AG10803 (cell line): ENCODE measurements at regions not wholly inside any gene's neighbourhood (a gene's known extent, or its start where the extent isn't known, plus 50 kb on each side); places are given as distances from the start of the nearest gene placed in this dataset.

Source experiments
- DNase-seq: peaks from one replicate; pipeline ENCODE4 v3.0.0; 2010; ENCODE audit warnings: low read depth
- H3K4me3 ChIP-seq: 2 replicates; pipeline ENCODE4 v1.5.1; 2011; ENCODE audit warnings: mild to moderate bottlenecking, low read length, control low read depth
- TF ChIP-seq, protein P1 (sequence below): conservative IDR thresholded peaks from 2 replicates; pipeline ENCODE4 v1.5.1; 2011; ENCODE audit warnings: mild to moderate bottlenecking, low read length, control low read depth, inconsistent platforms

DNA sequence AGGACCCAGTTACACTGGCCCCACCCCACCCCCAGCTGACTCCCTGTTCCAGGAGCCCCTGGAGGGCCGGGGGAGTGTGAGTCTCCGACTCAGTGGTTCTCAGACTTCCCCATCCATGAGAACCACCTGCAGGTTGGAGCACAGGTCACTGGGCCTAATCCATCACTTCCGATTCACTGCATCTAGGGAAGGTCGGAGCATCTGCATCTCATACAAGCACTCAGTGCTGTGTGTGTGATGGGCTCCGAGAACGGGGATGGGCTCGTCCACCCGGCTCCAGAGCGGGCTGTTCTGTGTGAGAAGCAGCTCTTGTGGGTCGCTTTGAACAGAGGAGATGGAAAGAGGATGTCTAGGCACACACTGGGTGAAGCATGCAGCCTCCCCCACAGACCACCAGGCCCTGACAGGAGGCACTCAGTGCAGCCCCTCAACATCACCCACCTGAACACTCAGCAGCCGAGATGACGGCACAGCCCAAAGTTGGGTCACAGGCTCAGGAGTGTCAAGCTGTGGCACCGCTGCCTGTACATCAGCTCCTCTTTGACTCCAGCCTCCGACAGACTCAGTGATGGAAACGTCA lies 541.4 kb downstream of the BRD1 start:
- TF ChIP-seq, protein P1, sequence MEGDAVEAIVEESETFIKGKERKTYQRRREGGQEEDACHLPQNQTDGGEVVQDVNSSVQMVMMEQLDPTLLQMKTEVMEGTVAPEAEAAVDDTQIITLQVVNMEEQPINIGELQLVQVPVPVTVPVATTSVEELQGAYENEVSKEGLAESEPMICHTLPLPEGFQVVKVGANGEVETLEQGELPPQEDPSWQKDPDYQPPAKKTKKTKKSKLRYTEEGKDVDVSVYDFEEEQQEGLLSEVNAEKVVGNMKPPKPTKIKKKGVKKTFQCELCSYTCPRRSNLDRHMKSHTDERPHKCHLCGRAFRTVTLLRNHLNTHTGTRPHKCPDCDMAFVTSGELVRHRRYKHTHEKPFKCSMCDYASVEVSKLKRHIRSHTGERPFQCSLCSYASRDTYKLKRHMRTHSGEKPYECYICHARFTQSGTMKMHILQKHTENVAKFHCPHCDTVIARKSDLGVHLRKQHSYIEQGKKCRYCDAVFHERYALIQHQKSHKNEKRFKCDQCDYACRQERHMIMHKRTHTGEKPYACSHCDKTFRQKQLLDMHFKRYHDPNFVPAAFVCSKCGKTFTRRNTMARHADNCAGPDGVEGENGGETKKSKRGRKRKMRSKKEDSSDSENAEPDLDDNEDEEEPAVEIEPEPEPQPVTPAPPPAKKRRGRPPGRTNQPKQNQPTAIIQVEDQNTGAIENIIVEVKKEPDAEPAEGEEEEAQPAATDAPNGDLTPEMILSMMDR = no peak
- DNase-seq = no peak
- H3K4me3 ChIP-seq = no peak overlapping the region

- no peak overlapping the region for H3K4me3 ChIP-seq
- TF ChIP-seq, protein P1 = no peak
- DNase-seq = no peak
Measured at GRCh38 chr22:49284931-49285330, 542.7 kb downstream of the BRD1 start.

DNA sequence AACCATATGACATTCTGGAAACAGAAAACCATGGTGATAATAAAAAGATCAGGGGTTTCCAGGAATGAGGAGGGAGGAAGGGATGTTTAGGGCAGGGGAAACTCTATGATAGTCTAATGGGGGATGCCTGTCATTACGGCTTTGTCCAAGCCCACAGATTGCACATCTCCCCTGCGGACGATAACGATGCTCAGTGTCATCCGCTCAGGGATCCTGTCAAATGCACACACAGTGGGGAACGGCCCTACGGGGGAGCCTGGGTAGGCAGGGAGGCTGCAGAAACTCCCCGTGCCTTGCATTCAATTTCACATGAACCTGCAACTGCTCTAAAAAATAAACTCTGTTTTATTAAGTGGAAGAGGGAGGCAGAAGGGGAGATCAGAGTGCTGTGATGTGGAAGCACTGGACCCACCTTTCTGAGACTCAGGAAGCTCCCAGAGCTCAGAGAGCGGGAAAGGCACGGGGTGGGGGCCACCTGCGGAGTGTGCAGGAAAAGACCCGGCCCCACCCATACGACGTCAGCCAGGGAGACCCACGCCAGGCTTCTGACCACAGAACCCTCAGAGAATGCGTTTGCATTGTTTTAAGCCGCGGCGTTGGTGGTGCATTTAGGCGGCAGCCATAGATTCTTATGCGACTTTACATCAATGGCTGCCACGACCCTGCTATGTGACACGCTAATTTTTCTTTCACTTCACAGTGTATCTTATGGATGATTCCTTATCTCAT lies 543.5 kb downstream of the BRD1 start:
- no peak for DNase-seq
- TF ChIP-seq, protein P1 = no peak
- no peak overlapping the region for H3K4me3 ChIP-seq

GRCh38 chr22:49282596-49282995 lies 545.1 kb downstream of the BRD1 start:
- TF ChIP-seq, protein P1 = no peak
- DNase-seq = no peak
- H3K4me3 ChIP-seq = no peak overlapping the region

DNA sequence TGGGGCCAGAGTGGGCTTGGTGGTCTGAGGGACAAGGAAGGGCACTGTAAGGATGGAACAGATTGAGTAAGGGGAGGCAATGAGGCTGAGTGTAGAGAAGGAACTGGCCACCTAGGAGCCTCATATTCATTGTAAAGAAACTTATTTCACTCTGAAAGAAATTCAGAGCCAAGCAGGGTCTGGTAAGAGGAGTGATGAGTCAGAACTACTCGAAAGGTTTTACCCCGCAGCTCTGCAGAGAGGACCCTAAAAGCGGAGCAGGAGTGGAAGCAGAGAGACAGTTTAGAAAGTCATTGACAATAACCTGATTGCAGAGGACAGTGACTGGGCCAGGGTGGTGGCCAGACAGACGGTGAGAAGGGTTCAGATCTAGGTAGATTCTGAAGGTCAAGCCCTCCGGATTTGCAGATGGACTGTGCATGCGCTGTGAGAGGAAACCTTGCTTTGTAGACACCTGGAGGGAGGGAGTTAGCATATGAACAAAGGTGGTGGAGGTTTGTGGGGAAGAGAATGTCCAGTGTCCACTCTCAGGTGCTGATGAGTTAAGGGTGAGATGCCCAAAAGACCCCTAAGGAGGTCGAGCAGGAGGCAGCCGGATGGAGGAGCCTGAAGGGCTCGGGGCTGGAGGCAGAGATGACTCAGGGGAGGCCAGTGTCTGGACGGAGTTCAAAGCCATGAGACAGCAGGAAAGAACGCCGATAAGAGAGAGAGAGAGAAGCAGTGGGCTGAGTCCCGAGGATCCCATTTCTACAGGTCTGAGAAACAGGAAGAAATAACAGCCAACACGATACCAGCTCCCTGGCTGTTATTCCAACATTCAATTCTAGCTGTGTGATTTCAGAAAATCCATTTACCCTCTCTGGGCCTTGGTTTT lies 546.0 kb downstream of the BRD1 start:
- no peak for DNase-seq
- no peak overlapping the region for H3K4me3 ChIP-seq
- TF ChIP-seq, protein P1 = no peak

DNA sequence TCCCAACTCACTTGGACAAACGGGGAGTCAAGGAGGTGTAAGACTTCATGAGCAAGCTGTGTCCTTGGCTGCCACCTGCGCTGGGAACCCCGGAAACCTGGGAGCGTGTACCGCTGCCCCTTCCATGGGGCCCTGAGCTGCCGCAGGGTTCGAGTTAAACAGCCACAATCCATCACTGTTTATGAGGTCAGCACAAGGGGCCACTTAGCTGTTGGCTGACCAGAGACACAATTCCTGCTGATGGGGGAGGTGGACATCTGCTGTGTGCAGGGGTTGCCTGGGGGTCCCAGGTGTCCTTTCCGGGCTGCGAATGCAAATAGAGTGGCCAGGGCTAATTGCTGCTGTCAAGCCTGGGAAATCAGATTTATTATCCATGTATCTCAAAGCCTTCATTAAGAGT lies 549.3 kb downstream of the BRD1 start:
- no peak overlapping the region for H3K4me3 ChIP-seq
- TF ChIP-seq, protein P1 = no peak
- no peak for DNase-seq
